GM10266 (cell line): ENCODE measurements at regions not wholly inside any gene's neighbourhood (a gene's known extent, or its start where the extent isn't known, plus 50 kb on each side); places are given as distances from the start of the nearest gene placed in this dataset.

Experiments used
- DNase-seq: peaks from one replicate; pipeline ENCODE4 v3.0.0; 2012; ENCODE audit errors: extremely low spot score
- TF ChIP-seq, protein P1 (sequence below): IDR thresholded peaks from 2 replicates; pipeline ENCODE4 v1.5.1; 2012; ENCODE audit warnings: mild to moderate bottlenecking, low read depth; ENCODE audit not compliant: control insufficient read depth, insufficient read depth; ENCODE audit errors: missing control alignments

DNA sequence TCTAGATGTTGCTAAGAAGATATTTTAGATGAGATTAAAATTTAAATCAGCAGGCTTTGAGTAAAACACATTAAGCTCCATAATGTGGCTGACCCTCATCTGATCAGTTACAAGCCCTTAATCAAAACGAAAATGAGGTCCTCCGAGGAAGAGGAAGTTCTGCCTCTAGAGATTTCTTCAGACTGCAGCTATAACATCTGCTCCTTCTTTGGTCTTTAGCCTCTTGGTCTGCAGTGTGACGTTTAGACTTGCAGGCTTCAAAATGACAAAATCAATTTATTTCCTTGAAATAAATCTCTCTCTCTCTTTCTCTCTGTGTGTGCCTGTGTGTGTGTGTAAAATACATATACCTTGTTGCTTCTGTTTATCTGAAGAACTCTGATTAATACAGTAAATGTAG lies 1429.8 kb upstream of the CDH9 start:
- no peak for DNase-seq
- TF ChIP-seq, protein P1, sequence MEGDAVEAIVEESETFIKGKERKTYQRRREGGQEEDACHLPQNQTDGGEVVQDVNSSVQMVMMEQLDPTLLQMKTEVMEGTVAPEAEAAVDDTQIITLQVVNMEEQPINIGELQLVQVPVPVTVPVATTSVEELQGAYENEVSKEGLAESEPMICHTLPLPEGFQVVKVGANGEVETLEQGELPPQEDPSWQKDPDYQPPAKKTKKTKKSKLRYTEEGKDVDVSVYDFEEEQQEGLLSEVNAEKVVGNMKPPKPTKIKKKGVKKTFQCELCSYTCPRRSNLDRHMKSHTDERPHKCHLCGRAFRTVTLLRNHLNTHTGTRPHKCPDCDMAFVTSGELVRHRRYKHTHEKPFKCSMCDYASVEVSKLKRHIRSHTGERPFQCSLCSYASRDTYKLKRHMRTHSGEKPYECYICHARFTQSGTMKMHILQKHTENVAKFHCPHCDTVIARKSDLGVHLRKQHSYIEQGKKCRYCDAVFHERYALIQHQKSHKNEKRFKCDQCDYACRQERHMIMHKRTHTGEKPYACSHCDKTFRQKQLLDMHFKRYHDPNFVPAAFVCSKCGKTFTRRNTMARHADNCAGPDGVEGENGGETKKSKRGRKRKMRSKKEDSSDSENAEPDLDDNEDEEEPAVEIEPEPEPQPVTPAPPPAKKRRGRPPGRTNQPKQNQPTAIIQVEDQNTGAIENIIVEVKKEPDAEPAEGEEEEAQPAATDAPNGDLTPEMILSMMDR, result no peak

- no peak for DNase-seq
- TF ChIP-seq, protein P1, result no peak
These were observed 1425.3 kb upstream of the CDH9 start for GRCh38 chr5:28463728-28464127.

DNA sequence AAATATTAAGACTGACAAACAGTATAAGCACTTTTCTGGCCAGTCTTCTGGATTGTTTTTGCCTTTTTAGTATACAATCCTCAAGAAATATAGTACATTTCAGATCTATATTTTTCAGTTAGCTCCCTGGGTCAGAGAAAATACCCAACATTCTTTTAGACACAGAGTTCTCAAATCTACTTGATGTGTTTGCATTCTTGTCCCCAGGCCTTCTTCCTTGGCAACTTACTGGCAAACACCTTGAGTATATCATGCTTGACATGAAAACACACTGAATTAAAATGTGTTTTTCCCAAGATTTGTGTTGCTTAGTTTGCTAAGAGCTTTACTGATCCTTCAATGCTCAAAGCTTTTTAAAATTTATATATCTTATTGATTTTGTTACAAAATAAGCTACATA lies 1413.1 kb upstream of the CDH9 start:
- TF ChIP-seq, protein P1, result no peak
- DNase-seq, result no peak

GRCh38 chr5:28450997-28451396 lies 1412.6 kb upstream of the CDH9 start:
- no peak for DNase-seq
- TF ChIP-seq, protein P1, result no peak

- TF ChIP-seq, protein P1, result no peak
- DNase-seq, result no peak
These were observed 1410.4 kb upstream of the CDH9 start for GRCh38 chr5:28448791-28449190.

DNA sequence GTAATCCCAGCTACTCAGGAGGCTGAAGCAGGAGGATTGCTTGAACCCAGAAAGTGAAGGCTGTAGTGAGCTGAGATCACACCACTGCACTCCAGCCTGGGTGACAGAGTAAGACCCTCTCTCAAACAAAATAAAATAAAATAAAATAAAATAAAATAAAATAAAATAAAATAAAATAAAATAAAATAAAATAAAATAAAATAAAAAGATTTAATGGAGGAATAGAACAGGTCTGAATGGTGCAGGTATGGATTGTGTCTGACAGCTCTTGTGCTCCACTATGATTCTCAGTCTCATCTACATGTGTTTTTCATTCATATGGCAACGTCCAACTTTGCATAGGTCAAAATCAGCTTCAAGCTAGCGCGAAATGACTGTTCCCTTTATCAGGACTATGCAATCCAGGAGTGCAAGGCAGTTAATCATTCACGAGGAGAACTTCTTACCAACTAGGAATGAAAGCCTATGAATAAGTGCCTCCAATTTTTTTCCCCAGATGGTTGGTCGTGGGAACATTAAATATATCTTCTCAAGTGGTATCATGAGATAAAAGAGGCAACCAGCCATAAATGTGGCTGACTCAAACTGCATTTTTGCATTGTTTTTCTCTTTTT lies 1392.3 kb upstream of the CDH9 start:
- DNase-seq, result no peak
- TF ChIP-seq, protein P1, result no peak

GRCh38 chr5:28421141-28421540 lies 1382.8 kb upstream of the CDH9 start:
- DNase-seq, result no peak
- TF ChIP-seq, protein P1, result no peak
